ENCODE measurements at regions not wholly inside any gene's neighbourhood (a gene's known extent, or its start where the extent isn't known, plus 50 kb on each side); places are given as distances from the start of the nearest gene placed in this dataset.

DNA sequence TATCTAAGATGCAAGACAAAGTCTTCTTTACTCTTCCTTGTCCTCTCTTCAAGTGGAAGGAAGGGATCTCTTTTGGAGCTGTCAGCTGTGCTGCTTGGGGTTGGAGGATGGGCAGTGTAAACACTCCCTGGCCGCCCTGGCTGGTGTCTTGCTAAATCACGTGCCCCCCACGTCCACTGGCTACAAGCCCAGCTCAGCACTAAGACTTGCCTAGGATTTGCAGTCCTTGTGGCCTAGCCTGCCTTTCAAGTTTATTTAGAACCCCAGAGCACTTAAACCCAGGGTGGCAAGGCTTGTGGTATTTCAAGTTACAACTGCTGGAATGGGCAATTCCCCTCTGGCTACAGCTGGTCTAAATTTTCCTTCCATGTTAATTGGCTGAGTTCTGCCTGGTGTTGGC lies 272.4 kb upstream of the MYO3A start:
- TF ChIP-seq, protein P1, sequence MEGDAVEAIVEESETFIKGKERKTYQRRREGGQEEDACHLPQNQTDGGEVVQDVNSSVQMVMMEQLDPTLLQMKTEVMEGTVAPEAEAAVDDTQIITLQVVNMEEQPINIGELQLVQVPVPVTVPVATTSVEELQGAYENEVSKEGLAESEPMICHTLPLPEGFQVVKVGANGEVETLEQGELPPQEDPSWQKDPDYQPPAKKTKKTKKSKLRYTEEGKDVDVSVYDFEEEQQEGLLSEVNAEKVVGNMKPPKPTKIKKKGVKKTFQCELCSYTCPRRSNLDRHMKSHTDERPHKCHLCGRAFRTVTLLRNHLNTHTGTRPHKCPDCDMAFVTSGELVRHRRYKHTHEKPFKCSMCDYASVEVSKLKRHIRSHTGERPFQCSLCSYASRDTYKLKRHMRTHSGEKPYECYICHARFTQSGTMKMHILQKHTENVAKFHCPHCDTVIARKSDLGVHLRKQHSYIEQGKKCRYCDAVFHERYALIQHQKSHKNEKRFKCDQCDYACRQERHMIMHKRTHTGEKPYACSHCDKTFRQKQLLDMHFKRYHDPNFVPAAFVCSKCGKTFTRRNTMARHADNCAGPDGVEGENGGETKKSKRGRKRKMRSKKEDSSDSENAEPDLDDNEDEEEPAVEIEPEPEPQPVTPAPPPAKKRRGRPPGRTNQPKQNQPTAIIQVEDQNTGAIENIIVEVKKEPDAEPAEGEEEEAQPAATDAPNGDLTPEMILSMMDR (IDR thresholded peaks at IDR 0.05) = no peak
- TF ChIP-seq EZH2phosphoT487 (IDR thresholded peaks at IDR 0.05) = no peak

Data from neural progenitor cell (in vitro differentiated cells).